Duodenal mucosa (tissue), 2 donors: ENCODE measurements at regions not wholly inside any gene's neighbourhood (a gene's known extent, or its start where the extent isn't known, plus 50 kb on each side); places are given as distances from the start of the nearest gene placed in this dataset.

Source experiments
- H3K27ac ChIP-seq: one replicate; pipeline ENCODE4 v1.7.0; 2013; ENCODE audit warnings: low read depth, low read length
- H3K27me3 ChIP-seq, 2 donors: one replicate each; pipeline ENCODE4 v1.7.0; 2013; ENCODE audit warnings: low read length in 2 of 2, control low read depth in 1 of 2; ENCODE audit not compliant: insufficient read depth in 2 of 2, control insufficient read depth in 1 of 2
- H3K36me3 ChIP-seq, 2 donors: one replicate each; pipeline ENCODE4 v1.7.0; 2013; ENCODE audit warnings: low read length in 2 of 2, control low read depth in 1 of 2; ENCODE audit not compliant: insufficient read depth in 2 of 2, control insufficient read depth in 1 of 2
- H3K4me1 ChIP-seq, 2 donors: one replicate each; pipeline ENCODE4 v1.7.0; 2013; ENCODE audit warnings: low read length in 2 of 2, control low read depth in 1 of 2; ENCODE audit not compliant: insufficient read depth in 2 of 2, control insufficient read depth in 1 of 2
- H3K4me3 ChIP-seq, 2 donors: one replicate each; pipeline ENCODE4 v1.7.0; 2013; ENCODE audit warnings: low read length in 2 of 2, low read depth in 1 of 2
- H3K9ac ChIP-seq, 2 donors: one replicate each; pipeline ENCODE4 v1.7.0; 2013; ENCODE audit warnings: low read length in 2 of 2, low read depth in 1 of 2
- H3K9me3 ChIP-seq, 2 donors: one replicate each; pipeline ENCODE4 v1.7.0; 2013; ENCODE audit warnings: low read length in 2 of 2, control low read depth in 1 of 2; ENCODE audit not compliant: control insufficient read depth in 1 of 2

- Histone ChIP-seq H3K9me3 (no peaks in the 10 kb centered on the region), H3K4me1 (peaks cover 14 to 20% of the 10 kb centered on the region in 2 donors), H3K9ac (no peak overlapping the region), H3K27ac (no peak overlapping the region), H3K4me3 (peak overlapping the region; percentile 32 to 43), H3K36me3 (no peaks in the 10 kb centered on the region), H3K27me3 (no peaks in the 10 kb centered on the region)
Observed at GRCh38 chr15:77852241-77853007, 219.7 kb upstream of the LINGO1 start.

DNA sequence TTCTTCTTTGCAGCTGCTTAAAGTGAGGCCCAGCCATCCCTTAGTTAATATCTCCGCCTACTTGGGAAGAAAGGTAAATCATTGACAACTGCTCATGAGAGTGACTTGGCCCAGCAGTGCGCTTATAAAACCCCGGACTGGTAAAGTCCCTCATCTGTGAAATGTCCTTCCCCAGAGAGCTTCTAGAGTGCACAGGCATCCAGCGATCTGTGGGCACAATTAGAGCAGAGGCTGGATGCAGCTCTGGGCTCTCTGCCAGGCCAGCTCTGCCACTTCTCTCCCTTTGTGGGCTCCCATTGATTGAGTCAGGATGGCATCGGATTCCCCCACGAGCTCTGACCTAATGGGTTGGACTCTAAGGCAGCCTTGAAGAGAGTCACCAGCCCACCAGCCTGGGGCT, 219.0 kb upstream of the LINGO1 start:
- Histone ChIP-seq H3K27ac (no peak overlapping the region), H3K9ac (no peak overlapping the region), H3K4me1 (peaks cover 14 to 17% of the 10 kb centered on the region in 2 donors), H3K27me3 (no peaks in the 10 kb centered on the region), H3K36me3 (no peaks in the 10 kb centered on the region), H3K4me3 (peak overlapping the region in 1 of 2 donors; percentile 43), H3K9me3 (no peaks in the 10 kb centered on the region)

DNA sequence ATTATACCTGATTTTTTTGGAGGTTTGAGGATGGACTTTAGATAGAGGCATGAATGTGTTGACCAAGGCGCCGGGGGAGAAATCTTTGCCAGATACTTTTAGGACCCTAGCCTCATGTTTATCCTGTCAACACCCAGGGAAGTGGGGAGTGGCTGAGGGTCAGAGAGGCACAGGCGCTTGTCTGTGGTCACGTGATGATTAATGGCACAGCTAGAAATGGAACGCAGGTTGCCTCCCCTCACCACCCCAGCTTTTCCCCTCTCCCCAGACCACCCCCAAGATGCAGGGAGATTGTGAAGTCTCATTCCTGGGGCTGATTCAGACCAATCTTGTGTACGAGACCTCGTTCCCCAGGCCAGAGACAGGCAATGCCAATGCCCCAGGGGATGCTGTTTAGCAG, 218.4 kb upstream of the LINGO1 start:
- H3K27me3 ChIP-seq, result no peaks in the 10 kb centered on the region
- no peak overlapping the region for H3K27ac ChIP-seq
- H3K36me3 ChIP-seq, result no peaks in the 10 kb centered on the region
- H3K4me3 ChIP-seq, result no peak overlapping the region
- no peaks in the 10 kb centered on the region for H3K9me3 ChIP-seq
- no peak overlapping the region for H3K9ac ChIP-seq
- H3K4me1 ChIP-seq, result peaks cover 14 to 17% of the 10 kb centered on the region in 2 donors

DNA sequence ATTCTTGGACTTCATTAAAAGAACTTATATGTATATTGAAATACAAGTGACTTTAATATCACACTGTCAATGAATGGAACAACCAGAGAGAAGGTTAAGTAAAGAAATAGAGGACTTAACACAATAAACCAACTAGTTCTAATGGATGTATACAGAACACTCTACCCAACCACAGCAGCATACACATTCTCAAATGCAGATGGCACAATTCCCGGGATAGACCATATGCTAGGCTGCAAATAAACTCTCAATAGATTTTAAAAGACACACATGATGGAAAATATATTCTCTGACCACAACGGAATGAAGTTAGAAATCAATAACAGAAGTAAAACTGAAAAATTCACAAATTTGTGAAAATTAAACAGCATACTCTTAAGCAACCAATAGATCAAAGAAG, 214.3 kb upstream of the LINGO1 start:
- Histone ChIP-seq H3K4me1 (peaks cover under 1 to 3% of the 10 kb centered on the region in 2 donors), H3K27me3 (peaks cover 0 to 2% of the 10 kb centered on the region in 2 donors), H3K4me3 (no peak overlapping the region), H3K9ac (no peak overlapping the region), H3K9me3 (no peaks in the 10 kb centered on the region), H3K27ac (no peak overlapping the region), H3K36me3 (no peaks in the 10 kb centered on the region)

DNA sequence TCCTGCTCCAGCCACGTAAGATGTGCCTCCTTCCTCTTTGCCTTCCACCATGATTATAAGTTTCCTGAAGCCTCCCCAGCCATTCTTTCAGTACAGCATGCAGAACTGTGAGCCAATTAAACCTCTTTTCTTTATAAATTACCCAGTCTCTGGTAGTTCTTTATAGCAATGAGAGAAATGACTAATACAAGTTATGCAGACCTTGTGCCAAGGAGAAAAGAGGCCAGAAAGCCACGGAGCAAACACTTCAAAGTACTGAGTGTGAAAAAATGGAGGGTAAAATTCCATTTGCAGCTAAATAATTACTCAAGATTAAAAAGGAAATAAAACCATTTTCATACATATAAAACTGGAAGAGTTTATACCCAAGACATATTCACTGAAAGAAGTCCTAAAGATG, 213.6 kb upstream of the LINGO1 start:
- no peak overlapping the region for H3K4me3 ChIP-seq
- no peaks in the 10 kb centered on the region for H3K4me1 ChIP-seq
- no peak overlapping the region for H3K9ac ChIP-seq
- H3K36me3 ChIP-seq, result no peaks in the 10 kb centered on the region
- no peak overlapping the region for H3K27ac ChIP-seq
- no peaks in the 10 kb centered on the region for H3K9me3 ChIP-seq
- H3K27me3 ChIP-seq, result peaks cover under 1 to 3% of the 10 kb centered on the region in 2 donors

GRCh38 chr15:77844798-77845446, 212.2 kb upstream of the LINGO1 start:
- Histone ChIP-seq H3K9me3 (no peaks in the 10 kb centered on the region), H3K9ac (no peak overlapping the region), H3K36me3 (no peaks in the 10 kb centered on the region), H3K4me3 (no peak overlapping the region), H3K27ac (no peak overlapping the region), H3K4me1 (no peaks in the 10 kb centered on the region), H3K27me3 (peaks cover 3 to 9% of the 10 kb centered on the region in 2 donors)

GRCh38 chr15:77843546-77843945, 210.8 kb upstream of the LINGO1 start:
- H3K4me1 ChIP-seq, result no peaks in the 10 kb centered on the region

GRCh38 chr15:77840991-77841775, 208.5 kb upstream of the LINGO1 start:
- Histone ChIP-seq H3K9me3 (no peaks in the 10 kb centered on the region), H3K4me1 (no peaks in the 10 kb centered on the region), H3K9ac (no peak overlapping the region), H3K36me3 (no peaks in the 10 kb centered on the region), H3K27me3 (peaks cover 3 to 9% of the 10 kb centered on the region in 2 donors), H3K4me3 (no peak overlapping the region), H3K27ac (no peak overlapping the region)

More at GRCh38 chr15:77843546-77843945, 210.8 kb upstream of the LINGO1 start:
- no peak overlapping the region for H3K27ac ChIP-seq
- no peak overlapping the region for H3K9ac ChIP-seq
- H3K27me3 ChIP-seq, result peaks cover 3 to 9% of the 10 kb centered on the region in 2 donors
- H3K4me3 ChIP-seq, result no peak overlapping the region
- H3K36me3 ChIP-seq, result no peaks in the 10 kb centered on the region
- no peaks in the 10 kb centered on the region for H3K9me3 ChIP-seq

DNA sequence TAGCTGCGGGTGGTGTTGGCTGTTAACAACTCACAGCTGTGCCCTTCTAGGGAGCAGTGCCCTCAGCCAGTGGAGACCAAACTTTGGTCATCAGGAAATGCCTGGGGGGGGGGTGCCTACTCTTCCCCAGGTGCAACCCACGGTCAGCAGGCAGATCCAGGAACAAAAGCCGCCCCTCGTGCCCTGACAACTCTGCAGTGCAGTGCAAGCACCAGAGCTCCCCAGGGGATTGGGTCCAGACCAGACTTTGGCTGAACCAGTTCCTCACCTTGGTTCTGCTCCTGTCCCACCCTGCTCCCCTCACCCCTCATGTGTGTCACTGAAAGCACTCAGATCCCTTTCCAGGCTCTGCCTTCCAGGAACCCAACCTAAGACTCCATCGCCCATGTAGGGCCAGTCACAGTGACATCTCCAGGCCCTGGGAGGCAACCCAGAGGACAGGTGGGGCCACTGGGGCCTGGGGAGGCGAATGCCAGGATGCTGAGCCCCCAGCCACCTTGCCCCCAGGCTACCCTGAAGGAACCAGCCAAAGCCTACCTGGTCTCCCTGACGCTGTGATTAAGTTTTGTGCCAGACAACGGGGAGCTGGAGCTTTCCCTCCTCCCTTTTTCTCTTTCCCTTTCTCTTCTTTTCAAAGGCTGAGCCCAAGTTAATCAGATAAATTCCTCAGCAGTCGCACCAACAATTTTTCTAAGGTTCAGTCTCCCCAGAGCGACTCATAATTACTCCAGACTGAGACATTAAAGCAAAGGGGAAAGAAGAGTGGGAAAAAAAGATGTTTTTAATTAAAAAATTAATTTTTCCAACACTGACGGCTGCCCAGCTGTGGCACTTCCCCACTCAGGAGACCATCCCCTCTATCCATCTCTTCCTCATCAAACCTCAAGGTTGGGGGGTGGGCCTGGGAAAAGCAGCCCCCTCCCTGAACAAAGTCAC, 207.5 kb upstream of the LINGO1 start:
- no peaks in the 10 kb centered on the region for H3K36me3 ChIP-seq
- H3K9me3 ChIP-seq, result no peaks in the 10 kb centered on the region
- H3K27me3 ChIP-seq, result peaks cover 3 to 9% of the 10 kb centered on the region in 2 donors
- no peak overlapping the region for H3K9ac ChIP-seq
- no peak overlapping the region for H3K27ac ChIP-seq
- no peaks in the 10 kb centered on the region for H3K4me1 ChIP-seq
- H3K4me3 ChIP-seq, result no peak overlapping the region
